ENCODE measurements at regions not wholly inside any gene's neighbourhood (a gene's known extent, or its start where the extent isn't known, plus 50 kb on each side); places are given as distances from the start of the nearest gene placed in this dataset.

- TF ChIP-seq CTCF (IDR thresholded peaks at IDR 0.05) (no peak), POLR2A (IDR thresholded peaks at IDR 0.05) (no peak)
Observed at GRCh38 chr11:10916665-10917064, 58.8 kb upstream of the ZBED5 start.
